GM18858 (cell line): ENCODE measurements at regions not wholly inside any gene's neighbourhood (a gene's known extent, or its start where the extent isn't known, plus 50 kb on each side); places are given as distances from the start of the nearest gene placed in this dataset.

Source experiments
- ATAC-seq: cut with Tn5 transposase; IDR thresholded peaks from one replicate; pipeline ENCODE4 v1.9.1; 2021; ENCODE audit not compliant: unreplicated experiment

DNA sequence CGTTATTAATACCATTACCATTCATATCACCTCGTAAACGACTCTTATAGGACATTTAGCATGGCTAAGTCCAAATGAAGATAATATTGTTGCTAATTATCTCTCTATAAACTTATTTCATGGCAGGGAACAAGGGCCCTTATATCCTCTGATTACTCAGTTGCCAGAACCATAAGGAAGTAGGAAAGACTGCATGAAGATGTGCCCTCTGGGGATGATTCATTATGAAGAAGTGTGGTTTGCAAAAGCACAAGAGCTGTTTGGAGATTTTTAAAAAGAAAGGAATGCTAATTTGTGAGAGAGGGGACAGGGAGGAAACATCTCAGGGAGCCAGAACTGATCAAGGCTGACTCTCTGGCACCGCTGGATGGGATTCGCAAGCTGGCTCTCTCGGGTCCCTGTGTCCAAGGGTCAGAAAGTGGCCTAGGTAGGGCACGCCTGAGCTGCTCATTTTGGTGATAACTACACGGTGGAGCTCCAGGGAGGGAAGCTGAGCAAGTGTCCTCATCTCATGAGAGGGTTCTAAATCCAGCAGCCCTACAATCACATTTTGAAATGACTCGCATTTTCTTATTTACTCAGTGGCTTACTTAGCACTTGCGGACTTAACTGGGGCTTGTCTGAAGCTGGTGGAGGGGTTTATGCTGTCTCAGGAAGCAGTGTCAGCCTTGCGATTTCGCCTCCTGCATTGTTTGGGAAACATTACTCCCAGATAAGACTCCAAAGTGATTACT is 136.8 kb downstream of the C5orf15 start:
- ATAC-seq, result no peak

DNA sequence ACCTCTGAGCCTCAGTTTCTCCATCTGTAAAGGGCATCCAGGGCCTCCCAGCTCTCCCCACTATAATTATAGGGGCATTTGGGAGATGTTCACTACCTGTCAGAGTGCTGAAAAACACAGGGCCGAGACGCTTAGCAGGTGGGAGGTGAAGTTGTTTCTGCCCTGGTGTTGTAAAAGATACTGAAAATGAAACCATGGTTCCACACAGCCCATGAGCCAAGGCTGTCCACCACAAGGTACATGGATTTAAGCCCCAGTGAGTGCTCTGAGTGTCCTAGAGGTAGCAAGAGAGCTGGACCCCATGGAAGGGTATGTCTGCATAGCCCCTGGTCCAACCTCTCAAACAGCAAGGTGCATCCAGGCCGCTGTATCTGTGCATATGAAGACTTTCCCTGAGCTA is 137.5 kb downstream of the C5orf15 start:
- ATAC-seq, result no peak

DNA sequence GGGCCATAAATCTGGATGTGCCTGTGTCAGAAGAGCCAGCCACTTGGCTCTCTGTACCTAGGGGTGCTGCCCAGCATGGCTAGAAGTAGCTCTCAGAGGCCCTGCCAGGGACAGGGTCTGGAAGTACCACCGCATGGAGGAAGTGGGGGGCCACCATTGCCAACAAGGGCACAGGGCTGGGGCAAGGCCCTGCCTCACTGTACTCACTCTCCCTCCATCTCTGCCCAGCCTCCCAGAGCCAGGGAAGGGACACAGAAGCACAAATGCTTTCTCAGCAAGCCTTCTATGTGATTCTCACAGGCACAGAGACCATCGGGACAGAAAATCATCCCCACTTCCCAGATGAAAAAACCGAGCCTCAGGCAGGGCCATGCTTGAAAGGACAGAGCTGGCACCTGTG is 138.1 kb downstream of the C5orf15 start:
- ATAC-seq, result no peak

DNA sequence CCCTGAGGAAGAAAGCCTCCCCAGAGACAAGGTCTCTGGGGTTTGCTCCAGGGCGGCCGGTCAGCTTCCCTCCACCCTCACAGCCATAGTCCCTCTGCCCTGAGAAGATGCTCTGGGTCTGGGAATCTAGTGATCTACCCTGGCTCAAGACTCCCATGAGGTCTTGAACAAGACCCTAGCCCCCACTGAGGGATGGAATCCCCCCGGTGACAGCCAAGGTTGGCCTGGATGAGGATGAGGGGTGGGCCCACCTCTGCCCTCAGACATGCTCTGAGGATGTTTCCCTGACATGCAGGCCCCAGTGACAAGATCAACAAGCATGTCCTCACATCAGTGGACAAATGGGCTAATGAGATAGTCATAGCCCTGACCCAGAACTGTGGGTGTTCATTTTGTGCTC is 138.6 kb downstream of the C5orf15 start:
- ATAC-seq, result no peak

DNA sequence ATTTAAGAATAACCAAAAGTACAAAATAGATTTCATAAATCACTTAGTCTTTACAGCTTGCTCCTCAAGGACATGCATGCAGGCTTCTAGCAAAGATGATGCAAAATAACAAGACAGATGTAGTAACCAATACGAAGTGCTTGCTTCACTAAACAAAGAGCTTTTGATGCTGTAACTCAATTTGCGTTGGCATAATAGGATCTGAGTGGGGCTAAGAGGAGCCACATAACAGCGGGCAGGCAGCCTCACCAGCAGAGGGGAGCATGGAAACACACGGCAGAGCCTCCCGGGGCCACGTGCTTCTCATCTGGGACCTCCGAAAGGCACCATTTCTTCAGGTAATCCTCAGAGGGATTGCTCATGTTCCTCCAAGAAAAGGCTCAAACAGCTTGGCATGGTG is 139.7 kb downstream of the C5orf15 start:
- ATAC-seq, result no peak

DNA sequence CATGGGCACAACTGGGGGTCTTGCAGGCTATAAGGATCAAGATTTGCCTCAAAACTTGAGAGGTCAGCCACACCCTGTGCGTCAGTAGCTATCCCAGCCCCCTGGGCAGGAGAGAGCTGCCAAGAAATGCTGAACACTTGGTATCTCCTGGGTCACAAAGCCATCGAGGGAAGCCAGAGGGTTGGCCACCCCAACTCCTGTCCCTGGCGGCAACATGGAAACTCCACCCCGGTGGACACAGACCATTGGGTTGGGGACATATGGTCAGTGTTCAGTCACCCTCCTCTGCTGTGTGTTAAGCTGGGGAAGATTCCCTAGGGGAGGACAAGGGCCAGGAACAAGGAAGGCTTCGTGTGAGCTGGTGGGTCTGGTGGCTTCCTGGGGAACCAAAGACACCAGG is 140.6 kb downstream of the C5orf15 start:
- no peak for ATAC-seq

DNA sequence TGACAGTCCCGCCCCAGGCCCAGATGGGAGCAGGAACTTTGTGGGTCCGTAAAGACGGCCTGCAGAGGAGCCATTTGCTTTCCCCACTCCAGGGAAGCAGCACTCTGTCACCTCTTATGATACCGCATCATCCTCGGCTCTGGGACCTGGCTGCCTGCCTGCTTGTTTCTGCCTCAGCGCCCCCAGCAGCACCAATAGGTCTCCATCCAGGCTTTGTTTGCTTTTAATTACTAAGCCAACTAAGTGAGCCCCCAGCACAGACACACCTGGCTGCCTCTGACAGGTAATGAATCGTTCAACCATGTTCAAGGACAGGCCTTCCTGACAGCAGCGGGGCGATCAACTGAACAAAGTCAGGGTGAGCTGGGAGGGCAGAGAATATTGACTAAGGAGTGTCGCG is 141.4 kb downstream of the C5orf15 start:
- ATAC-seq, result no peak

DNA sequence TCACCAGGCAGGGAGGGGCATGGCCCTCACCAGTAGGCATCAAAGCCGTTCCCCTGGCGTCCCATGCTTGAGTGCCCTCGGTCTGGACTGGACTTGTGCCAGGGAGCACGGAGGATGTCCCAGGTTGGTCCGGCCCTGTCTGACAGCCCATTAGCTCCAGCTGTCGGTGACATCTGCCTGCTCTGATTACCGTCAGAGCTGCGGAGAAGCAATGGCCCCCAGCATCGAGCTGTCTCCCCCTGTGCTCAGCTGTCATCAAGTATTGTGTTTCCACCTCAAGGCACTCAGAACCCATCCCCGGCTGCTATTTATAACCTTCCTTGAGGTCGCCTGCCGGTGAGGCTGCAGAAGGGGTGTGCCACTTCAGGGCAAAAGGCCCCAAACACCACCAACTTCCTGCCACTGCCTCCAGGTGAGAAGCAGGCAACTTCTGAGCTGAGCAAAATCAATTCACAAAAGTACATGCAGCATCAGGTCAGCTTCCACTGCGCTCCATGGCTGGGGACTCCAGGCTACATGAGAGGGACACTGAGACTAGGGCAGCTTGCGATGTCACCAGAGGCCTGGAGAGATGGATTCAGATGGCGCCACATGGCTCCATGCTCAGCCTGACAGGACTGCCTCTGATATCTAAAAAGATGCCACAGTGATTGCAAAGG is 142.7 kb downstream of the C5orf15 start:
- ATAC-seq, result peak; percentile 37

DNA sequence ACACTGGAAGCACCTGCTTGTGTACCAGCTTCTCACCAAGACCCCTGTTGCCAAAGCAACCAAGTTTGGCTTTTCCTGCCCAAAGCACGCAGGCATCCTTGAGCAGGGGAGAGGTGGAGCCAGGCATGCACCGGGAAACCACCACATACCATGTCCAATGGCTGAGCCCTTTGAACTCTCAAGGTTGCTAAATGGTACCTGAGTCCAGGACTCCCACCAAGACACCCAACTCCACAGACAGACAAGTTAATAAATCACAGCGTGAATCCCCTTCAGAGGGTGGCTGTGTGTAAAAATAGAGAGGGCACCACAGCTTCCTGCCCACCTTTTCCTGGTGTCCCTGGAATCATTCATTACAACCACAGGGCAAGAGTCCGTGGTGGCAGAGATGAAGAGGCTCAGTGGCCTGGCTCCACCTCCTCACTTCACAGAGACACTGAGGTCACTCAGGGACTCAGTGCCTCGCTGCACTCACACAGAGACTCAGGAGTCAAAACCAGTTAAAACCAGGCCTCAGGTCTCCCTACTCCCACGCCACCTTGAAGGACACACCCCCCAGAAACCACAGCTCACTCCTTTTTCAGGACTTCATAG is 143.7 kb downstream of the C5orf15 start:
- peak; percentile 71 for ATAC-seq

DNA sequence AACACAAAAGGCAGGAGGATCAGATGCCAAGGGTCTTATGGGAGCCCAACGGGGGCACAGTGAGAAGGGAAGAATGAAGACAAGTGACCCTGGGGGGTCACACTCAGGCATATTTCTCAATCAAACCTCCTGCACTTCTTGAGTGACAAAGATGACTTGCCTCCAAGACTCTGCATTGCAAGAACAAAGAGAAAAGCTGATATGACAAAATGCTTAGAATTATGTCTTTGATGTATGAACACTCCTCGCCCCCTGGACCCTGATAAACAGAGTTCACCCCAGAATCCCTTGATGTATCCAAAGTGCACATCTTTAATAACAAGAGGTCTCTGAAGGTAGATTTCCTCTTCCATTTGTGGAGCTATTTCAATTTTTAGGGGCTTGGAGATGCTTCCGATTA is 146.5 kb downstream of the C5orf15 start:
- ATAC-seq, result no peak

DNA sequence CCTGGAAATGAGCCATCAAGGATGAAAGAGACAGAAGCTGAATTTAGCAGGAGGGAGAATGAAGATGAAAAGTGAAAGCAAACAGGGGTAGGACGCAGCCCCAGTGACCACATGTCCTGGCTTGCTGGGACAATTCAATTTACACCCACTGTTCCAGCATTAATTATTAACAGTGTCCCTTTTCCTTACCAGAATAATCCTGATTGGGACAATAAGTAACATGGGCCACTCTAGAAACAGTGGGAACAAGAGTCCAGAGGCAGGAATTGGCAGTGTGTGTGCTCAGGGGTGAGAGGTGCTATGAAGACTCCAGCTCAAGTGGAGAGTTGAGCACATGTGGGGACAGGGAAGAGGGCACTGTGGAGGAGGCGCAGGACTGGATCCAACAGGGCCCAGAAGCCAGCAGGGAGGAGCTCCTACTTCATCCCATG is 147.1 kb downstream of the C5orf15 start:
- no peak for ATAC-seq

DNA sequence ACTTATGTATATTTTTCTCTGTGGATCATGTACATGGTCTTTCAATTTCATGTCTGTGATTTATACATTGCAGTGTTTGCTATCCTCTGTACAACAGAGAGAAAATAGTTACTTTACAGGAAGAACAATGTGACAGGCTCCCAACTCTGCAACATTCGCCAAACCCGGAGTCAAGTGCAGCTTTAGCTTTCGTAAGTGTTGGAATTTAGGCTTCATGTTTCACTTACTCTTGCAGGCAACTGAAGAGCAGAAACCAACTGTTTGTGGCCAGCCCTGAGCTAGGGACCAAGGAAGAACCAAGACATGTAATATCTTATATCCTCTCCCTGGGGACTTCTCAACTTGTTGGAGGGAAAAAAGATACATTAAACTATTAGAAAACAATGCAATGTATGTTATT is 147.9 kb downstream of the C5orf15 start:
- ATAC-seq, result no peak

DNA sequence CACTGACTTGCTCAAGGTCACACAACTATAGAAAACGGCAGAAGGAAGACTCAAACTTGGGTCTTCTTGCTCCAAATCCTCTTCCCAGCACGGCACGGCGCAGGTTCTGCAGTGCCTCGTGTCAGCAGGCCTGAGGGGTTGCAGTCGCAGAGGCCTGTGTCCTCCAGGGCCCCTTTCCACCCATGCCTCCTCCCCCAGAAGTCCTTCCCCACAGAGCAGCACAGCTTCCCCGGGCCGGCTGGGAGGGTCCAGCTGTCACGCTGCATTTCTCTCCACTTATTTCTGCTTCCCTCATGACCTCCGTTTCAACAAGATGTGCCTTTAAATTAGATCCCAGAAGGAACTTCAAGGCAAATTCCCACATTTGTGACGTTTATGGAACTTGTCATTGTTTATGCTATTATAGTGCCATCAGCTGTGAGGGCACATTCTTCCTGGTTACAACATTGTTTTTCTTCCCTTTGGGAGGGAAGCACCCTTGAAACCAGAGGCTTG is 148.4 kb downstream of the C5orf15 start:
- no peak for ATAC-seq

DNA sequence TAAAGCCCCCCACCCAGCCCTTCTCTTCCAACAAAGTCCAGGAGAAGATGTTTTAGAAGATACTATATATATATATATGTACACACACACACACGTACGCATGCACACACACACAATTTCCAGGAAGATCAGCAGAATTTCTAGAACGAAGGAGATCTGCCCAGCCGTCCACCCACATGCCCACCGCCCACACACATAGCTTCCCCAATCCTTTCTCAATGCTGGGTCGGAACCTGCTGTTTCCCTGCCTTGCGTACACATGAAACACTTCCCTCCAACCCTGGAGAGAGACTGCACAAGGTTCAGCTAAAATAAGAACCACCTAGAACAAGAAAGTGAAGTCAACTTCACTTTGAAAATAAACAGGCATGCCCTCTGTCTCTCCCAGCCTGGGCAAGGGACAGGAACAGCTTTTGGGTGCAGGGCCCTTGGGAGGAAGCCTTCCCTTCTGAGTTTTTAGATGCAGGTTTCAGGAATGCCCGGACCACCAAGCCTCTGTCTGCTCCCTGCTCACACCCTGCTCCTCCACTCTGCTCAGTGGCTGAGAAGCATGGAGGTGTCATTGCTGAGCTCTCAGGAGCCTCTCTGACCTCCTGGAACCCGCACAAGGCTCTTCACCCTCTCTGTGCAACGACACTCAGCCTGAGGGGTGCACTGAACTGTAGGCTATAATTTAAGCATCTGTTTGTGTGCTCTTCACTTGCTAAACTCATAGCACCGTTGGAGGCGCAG is 149.4 kb downstream of the C5orf15 start:
- ATAC-seq, result no peak

DNA sequence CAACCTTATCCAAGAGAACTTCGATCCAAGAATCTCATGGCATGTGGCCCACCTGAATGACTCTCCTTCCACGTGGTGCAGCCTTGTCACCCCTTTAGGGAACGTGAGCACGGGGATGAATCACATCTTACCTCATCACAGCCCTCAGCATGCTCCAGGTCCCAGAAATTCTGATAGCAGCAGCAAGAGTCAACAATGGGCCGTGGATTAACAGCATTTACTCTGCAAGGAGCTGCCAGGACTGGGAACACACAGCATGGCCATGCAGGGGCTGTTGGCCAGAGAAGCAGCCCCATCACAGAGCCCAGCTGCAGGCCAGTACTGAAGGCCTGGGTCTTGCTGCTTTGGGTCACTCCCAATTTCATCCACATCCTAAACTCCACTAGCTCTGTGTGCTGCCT is 150.4 kb downstream of the C5orf15 start:
- no peak for ATAC-seq

DNA sequence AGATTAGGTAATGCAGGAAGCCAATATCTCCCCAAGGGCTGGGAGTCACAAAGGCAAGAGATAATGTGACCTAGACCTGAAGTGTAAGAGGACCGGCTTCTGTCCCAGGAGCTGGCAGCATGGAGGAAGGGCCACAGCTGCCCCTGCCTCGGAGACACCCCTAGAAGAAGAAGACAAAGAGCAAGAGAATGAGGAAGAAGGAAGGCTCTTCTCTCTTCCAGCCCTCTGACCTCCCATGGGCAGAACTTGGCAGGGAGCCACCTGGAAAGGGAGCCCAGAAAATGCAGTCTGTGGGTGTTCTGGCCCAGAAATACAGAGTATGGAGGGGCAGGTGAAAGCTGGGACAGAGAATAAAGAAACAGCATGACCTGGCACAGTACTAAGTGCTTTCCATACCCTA is 151.0 kb downstream of the C5orf15 start:
- no peak for ATAC-seq

DNA sequence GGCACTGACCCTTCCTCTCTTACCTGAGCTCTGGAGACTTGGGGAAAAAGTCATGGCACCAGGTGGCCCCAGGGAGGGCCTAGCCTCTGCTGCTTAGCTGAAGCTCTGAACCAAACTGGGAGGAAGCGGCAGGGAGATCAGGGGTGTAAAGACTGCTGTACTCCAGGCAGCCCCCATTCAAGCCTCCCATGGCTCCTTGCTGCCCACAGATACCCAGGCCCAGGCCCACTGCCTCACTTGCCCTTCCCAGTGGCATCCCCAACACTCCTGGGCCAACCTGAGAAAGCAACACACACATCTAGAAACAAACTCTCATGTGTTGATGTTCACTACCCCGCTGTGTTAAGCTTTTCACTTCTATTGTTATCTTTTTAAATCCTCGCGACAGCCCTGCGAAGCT is 151.6 kb downstream of the C5orf15 start:
- no peak for ATAC-seq

DNA sequence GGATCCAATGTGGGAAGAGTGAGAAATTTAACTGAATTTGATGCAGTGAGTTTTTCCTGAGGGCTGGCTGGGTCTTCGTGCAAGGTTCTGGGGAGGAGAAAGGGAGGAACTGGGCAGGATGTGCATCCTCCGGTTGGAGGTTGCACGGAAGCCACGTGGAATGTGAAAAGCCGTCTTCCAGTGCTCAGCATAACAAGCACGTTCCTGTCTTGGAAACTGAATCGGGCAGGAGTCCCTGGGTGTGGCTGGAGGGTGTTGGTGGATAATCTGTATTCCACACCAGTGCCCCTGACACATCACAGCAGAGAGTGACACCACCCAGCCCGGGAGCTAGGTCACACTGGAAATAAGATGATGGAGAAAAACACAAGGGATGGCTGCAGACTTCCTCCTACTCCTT is 154.3 kb downstream of the C5orf15 start:
- ATAC-seq, result no peak

DNA sequence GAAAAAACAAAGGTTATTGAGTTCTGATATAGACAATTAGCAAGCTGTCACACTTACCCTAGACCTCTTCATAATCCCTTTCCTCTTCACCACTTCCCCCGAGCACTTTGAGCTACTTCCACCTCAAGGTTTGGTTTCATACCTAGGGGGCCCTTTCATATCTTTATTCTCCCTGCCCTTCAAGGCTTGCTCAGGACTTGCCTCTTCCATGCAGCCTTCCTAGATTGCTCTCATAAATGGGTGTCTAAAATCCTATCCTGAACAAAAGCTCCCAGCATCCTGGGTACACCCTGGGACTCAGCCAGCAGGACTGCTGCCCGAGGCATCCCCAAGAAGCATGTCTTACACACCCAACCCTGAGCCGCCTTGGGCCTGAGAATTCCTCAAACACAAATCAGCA is 157.3 kb downstream of the C5orf15 start:
- no peak for ATAC-seq

DNA sequence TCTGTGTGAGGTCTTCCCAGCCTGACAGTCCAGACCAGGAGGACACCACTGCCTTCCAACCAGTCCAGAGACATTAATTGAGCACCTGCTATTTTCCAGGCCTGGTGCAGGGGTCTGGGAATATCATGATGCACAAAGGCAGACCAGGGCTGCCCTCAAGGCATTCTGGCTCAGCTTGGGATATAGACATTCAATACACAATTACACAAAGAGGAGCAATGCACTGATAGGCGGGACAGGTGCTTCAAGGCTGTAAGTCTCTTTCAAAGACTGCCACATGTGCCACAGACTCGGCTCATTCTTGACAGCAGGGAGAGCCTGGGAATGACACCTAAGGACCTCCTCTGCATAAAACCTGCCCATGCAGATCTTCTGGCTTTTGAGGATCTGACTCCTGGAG is 158.6 kb downstream of the C5orf15 start:
- ATAC-seq, result no peak

DNA sequence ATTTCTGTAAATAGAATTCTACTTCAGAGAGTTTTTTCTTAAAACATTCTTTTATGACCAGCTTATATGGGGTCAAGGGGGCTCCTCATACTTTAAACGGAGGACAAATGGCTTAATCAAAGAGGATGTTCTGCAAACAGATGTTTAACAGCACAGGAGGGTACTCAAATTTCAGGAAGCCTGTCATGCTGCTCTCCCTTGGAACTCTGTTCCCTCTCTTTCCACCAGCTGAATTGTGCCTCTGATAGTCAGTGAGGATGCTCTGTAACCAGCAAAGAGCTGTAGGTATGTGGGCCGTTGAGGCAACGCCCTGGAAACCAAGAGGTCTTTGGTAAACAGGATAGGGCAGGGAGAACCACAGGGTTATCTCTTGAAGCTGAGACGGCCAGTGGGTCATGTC is 161.1 kb downstream of the C5orf15 start:
- no peak for ATAC-seq

DNA sequence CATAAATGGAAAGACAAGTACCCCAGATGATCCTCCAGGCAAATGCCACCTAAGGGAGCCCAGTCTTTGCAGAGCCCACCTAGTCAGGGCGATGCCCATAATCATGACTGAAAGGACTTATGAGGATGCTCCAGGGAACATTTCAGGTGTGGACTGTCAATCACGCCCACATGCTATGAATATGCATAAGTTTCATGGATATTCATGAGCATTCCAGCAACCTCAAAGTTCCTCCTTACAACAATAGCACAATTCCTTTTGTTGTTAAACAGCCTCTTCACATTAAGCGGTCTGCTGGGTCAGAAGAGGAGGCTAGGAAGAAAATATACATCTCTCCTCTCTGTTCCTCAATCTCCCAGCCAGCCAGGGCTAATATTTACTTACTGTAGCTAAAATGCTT is 161.6 kb downstream of the C5orf15 start:
- ATAC-seq, result no peak
